GM21529 (cell line): ENCODE measurements at regions not wholly inside any gene's neighbourhood (a gene's known extent, or its start where the extent isn't known, plus 50 kb on each side); places are given as distances from the start of the nearest gene placed in this dataset.

ENCODE experiments used
- ATAC-seq: cut with Tn5 transposase; IDR thresholded peaks from one replicate; pipeline ENCODE4 v1.9.1; 2021; ENCODE audit not compliant: unreplicated experiment

- ATAC-seq, result no peak
Measured at GRCh38 chr21:27212441-27212840, 245.6 kb upstream of the ADAMTS5 start.

- ATAC-seq, result no peak
Measured at GRCh38 chr21:27209546-27209945, 242.7 kb upstream of the ADAMTS5 start.

GRCh38 chr21:27206368-27206982, 239.6 kb upstream of the ADAMTS5 start:
- no peak for ATAC-seq

GRCh38 chr21:27202301-27202700, 235.4 kb upstream of the ADAMTS5 start:
- ATAC-seq, result no peak

- ATAC-seq, result no peak
Measured at GRCh38 chr21:27201197-27201596, 234.3 kb upstream of the ADAMTS5 start.

- ATAC-seq, result no peak
Measured at GRCh38 chr21:27196651-27197050, 229.8 kb upstream of the ADAMTS5 start.

- no peak for ATAC-seq
Measured at GRCh38 chr21:27192281-27192949, 225.5 kb upstream of the ADAMTS5 start.

- no peak for ATAC-seq
Measured at GRCh38 chr21:27190601-27191000, 223.7 kb upstream of the ADAMTS5 start.

GRCh38 chr21:27189870-27190269, 223.0 kb upstream of the ADAMTS5 start:
- no peak for ATAC-seq

GRCh38 chr21:27173053-27173452, 206.2 kb upstream of the ADAMTS5 start:
- ATAC-seq, result no peak

- no peak for ATAC-seq
Measured at GRCh38 chr21:27171707-27172106, 204.8 kb upstream of the ADAMTS5 start.

- no peak for ATAC-seq
Measured at GRCh38 chr21:27168084-27168483, 201.2 kb upstream of the ADAMTS5 start.

- ATAC-seq, result no peak
Measured at GRCh38 chr21:27164208-27165177, 197.6 kb upstream of the ADAMTS5 start.

- no peak for ATAC-seq
Measured at GRCh38 chr21:27158967-27159366, 192.1 kb upstream of the ADAMTS5 start.

- ATAC-seq, result no peak
Measured at GRCh38 chr21:27157097-27157496, 190.2 kb upstream of the ADAMTS5 start.

GRCh38 chr21:27156666-27157065, 189.8 kb upstream of the ADAMTS5 start:
- no peak for ATAC-seq

- no peak for ATAC-seq
Measured at GRCh38 chr21:27155130-27155500, 188.2 kb upstream of the ADAMTS5 start.

- no peak for ATAC-seq
Measured at GRCh38 chr21:27154451-27155129, 187.7 kb upstream of the ADAMTS5 start.

GRCh38 chr21:27152996-27153395, 186.1 kb upstream of the ADAMTS5 start:
- ATAC-seq, result no peak

- no peak for ATAC-seq
Measured at GRCh38 chr21:27149034-27149433, 182.1 kb upstream of the ADAMTS5 start.

GRCh38 chr21:27146268-27146667, 179.4 kb upstream of the ADAMTS5 start:
- no peak for ATAC-seq
